ACC112 (cell line): ENCODE measurements at regions not wholly inside any gene's neighbourhood (a gene's known extent, or its start where the extent isn't known, plus 50 kb on each side); places are given as distances from the start of the nearest gene placed in this dataset.
A peak's percentile ranks its signal among the peaks of the same experiment; 100 is the strongest.
"Not testable (repeated sequence)": the region's sequence is repeated elsewhere in the genome, so short reads cannot be mapped to it uniquely, and the experiment has no call there.

ENCODE experiments used
- H2AFZ ChIP-seq: fragments of 200-600 bp; sonication (generic); one replicate; pipeline ENCODE4 v1.6.0; 2017; ENCODE audit warnings: antibody characterized with exemption, low read length; ENCODE audit not compliant: unreplicated experiment
- H3K27ac ChIP-seq: fragments of 200-600 bp; sonication (generic); 2 replicates; pipeline ENCODE4 v1.5.1; 2014; ENCODE audit warnings: low read depth, mild to moderate bottlenecking, antibody characterized with exemption, low read length, moderate library complexity
- H3K27me3 ChIP-seq: fragments of 200-600 bp; sonication (generic); 2 replicates; pipeline ENCODE4 v1.6.1; 2014; ENCODE audit warnings: mild to moderate bottlenecking, antibody characterized with exemption, low read length, moderate library complexity, mixed read lengths; ENCODE audit not compliant: insufficient read depth
- H3K36me3 ChIP-seq: fragments of 200-600 bp; sonication (generic); 2 replicates; pipeline ENCODE4 v1.6.1; 2016; ENCODE audit warnings: mild to moderate bottlenecking, antibody characterized with exemption, low read length, moderate library complexity, mixed read lengths; ENCODE audit not compliant: insufficient read depth
- H3K4me1 ChIP-seq: fragments of 200-600 bp; sonication (generic); one replicate; pipeline ENCODE4 v1.6.1; 2016; ENCODE audit warnings: low read length, mixed read lengths; ENCODE audit not compliant: insufficient read depth, unreplicated experiment, control insufficient read depth
- H3K4me3 ChIP-seq: fragments of 200-600 bp; sonication (generic); 2 replicates; pipeline ENCODE4 v1.5.1; 2014; ENCODE audit warnings: mild to moderate bottlenecking, low read depth, low read length
- H3K79me2 ChIP-seq: fragments of 200-600 bp; sonication (generic); one replicate; pipeline ENCODE4 v1.6.0; 2016; ENCODE audit warnings: low read length; ENCODE audit not compliant: control insufficient read depth, unreplicated experiment, insufficient read depth

DNA sequence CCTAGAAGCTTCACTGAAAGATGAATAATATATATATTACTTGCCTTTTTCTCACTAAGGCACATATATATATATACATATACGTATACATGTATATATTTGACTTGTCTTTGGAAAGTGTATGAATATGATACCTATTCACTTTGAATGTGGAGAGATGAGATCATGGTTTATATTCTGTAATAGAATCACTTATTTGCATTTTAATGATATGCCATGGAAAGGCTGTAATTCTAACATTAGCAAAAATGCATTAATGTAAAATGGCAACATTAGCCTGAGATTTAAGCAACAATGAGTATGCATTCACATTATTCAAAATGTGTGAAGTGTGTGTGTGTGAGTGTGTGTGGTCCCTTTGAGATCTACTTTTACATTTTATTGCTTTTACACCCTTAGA, 54.5 kb upstream of the PRKD1 start:
- no peaks in the 10 kb centered on the region for H3K4me1 ChIP-seq
- H3K27me3 ChIP-seq: no peaks in the 10 kb centered on the region
- H3K79me2 ChIP-seq: no peaks in the 10 kb centered on the region
- H3K36me3 ChIP-seq: no peaks in the 10 kb centered on the region
- H2AFZ ChIP-seq: no peak overlapping the region
- H3K4me3 ChIP-seq: no peak overlapping the region
- H3K27ac ChIP-seq: no peak overlapping the region

GRCh38 chr14:29982993-29983392, 55.3 kb upstream of the PRKD1 start:
- Histone ChIP-seq H3K27me3 (no peaks in the 10 kb centered on the region), H3K4me1 (no peaks in the 10 kb centered on the region), H3K36me3 (no peaks in the 10 kb centered on the region), H3K4me3 (no peak overlapping the region), H3K79me2 (no peaks in the 10 kb centered on the region), H2AFZ (no peak overlapping the region), H3K27ac (no peak overlapping the region)

GRCh38 chr14:29990344-29990857, 62.8 kb upstream of the PRKD1 start:
- H3K27me3 ChIP-seq, H3K27ac ChIP-seq: not testable (repeated sequence)

GRCh38 chr14:29990993-29991392, 63.3 kb upstream of the PRKD1 start:
- no peaks in the 10 kb centered on the region for H3K79me2 ChIP-seq
- H3K36me3 ChIP-seq: no peaks in the 10 kb centered on the region
- H3K4me1 ChIP-seq: no peaks in the 10 kb centered on the region
- no peak overlapping the region for H2AFZ ChIP-seq
- no peaks in the 10 kb centered on the region for H3K27me3 ChIP-seq
- no peak overlapping the region for H3K4me3 ChIP-seq
- H3K27ac ChIP-seq: no peak overlapping the region

More at GRCh38 chr14:29990344-29990857, 62.8 kb upstream of the PRKD1 start:
- H2AFZ ChIP-seq, H3K4me3 ChIP-seq, H3K4me1 ChIP-seq, H3K36me3 ChIP-seq, H3K79me2 ChIP-seq: not testable (repeated sequence)

- H3K36me3 ChIP-seq: no peaks in the 10 kb centered on the region
- H3K4me3 ChIP-seq: no peak overlapping the region
- no peaks in the 10 kb centered on the region for H3K4me1 ChIP-seq
- no peaks in the 10 kb centered on the region for H3K27me3 ChIP-seq
- H2AFZ ChIP-seq: no peak overlapping the region
- H3K79me2 ChIP-seq: no peaks in the 10 kb centered on the region
- no peak overlapping the region for H3K27ac ChIP-seq
Measured at GRCh38 chr14:29993143-29993542, 65.5 kb upstream of the PRKD1 start.

GRCh38 chr14:29999013-29999539, 71.4 kb upstream of the PRKD1 start:
- Histone ChIP-seq H3K4me1 (no peaks in the 10 kb centered on the region), H3K36me3 (no peaks in the 10 kb centered on the region), H3K4me3 (no peak overlapping the region), H2AFZ (no peak overlapping the region), H3K79me2 (no peaks in the 10 kb centered on the region), H3K27me3 (no peaks in the 10 kb centered on the region), H3K27ac (no peak overlapping the region)

- H3K36me3 ChIP-seq: no peaks in the 10 kb centered on the region
- no peak overlapping the region for H3K4me3 ChIP-seq
- H2AFZ ChIP-seq: no peak overlapping the region
Measured at GRCh38 chr14:30002859-30003258, 75.2 kb upstream of the PRKD1 start.

GRCh38 chr14:30005114-30005808, 77.6 kb upstream of the PRKD1 start:
- Histone ChIP-seq H2AFZ (peak overlapping the region; percentile 22), H3K4me3 (no peak overlapping the region; the same call in 1 of the 2 replicates), H3K79me2 (no peaks in the 10 kb centered on the region), H3K4me1 (no peaks in the 10 kb centered on the region), H3K27me3 (no peaks in the 10 kb centered on the region), H3K36me3 (no peaks in the 10 kb centered on the region; the same call in 1 of the 2 replicates), H3K27ac (no peak overlapping the region)

More at GRCh38 chr14:30002859-30003258, 75.2 kb upstream of the PRKD1 start:
- Histone ChIP-seq H3K4me1 (no peaks in the 10 kb centered on the region), H3K27me3 (no peaks in the 10 kb centered on the region), H3K27ac (no peak overlapping the region), H3K79me2 (no peaks in the 10 kb centered on the region)

- no peaks in the 10 kb centered on the region; the same call in 1 of the 2 replicates for H3K36me3 ChIP-seq
- H2AFZ ChIP-seq: no peak overlapping the region
- H3K79me2 ChIP-seq: no peaks in the 10 kb centered on the region
- no peaks in the 10 kb centered on the region for H3K4me1 ChIP-seq
- H3K27ac ChIP-seq: no peak overlapping the region
- H3K27me3 ChIP-seq: no peaks in the 10 kb centered on the region
- H3K4me3 ChIP-seq: no peak overlapping the region
Measured at GRCh38 chr14:30006695-30007094, 79.0 kb upstream of the PRKD1 start.

GRCh38 chr14:30015489-30015888, 87.8 kb upstream of the PRKD1 start:
- Histone ChIP-seq H3K36me3 (no peaks in the 10 kb centered on the region), H3K4me1 (peaks cover 8% of the 10 kb centered on the region), H3K27me3 (no peaks in the 10 kb centered on the region), H3K79me2 (no peaks in the 10 kb centered on the region), H3K27ac (no peak overlapping the region), H3K4me3 (no peak overlapping the region), H2AFZ (no peak overlapping the region)

DNA sequence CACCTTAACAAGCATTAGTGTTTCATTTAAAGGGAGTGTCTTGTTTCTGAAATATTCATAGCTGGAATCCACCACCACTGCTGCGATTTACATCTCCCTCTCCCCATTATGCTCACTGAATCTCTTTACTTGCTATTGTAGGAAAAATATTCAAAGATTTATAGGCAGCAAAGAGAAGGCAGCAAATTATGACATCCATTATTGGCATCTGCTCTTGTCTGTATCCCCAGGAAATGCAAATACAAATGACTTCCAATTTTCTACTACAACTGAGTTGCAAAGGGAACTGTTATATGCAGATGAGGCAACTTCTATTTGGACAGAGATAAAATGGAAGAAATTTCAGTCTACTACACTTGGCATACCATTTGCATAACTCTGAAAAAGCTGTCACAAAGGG, 88.4 kb upstream of the PRKD1 start:
- Histone ChIP-seq H3K79me2 (no peaks in the 10 kb centered on the region), H2AFZ (no peak overlapping the region), H3K4me3 (no peak overlapping the region), H3K27ac (no peak overlapping the region), H3K4me1 (peaks cover 8% of the 10 kb centered on the region), H3K27me3 (no peaks in the 10 kb centered on the region), H3K36me3 (no peaks in the 10 kb centered on the region)
